HG02642 (cell line): ENCODE measurements at regions not wholly inside any gene's neighbourhood (a gene's known extent, or its start where the extent isn't known, plus 50 kb on each side); places are given as distances from the start of the nearest gene placed in this dataset.

Source experiments
- ATAC-seq: cut with Tn5 transposase; IDR thresholded peaks from one replicate; pipeline ENCODE4 v1.9.1; 2021; ENCODE audit warnings: mild to moderate bottlenecking; ENCODE audit not compliant: unreplicated experiment, poor library complexity

DNA sequence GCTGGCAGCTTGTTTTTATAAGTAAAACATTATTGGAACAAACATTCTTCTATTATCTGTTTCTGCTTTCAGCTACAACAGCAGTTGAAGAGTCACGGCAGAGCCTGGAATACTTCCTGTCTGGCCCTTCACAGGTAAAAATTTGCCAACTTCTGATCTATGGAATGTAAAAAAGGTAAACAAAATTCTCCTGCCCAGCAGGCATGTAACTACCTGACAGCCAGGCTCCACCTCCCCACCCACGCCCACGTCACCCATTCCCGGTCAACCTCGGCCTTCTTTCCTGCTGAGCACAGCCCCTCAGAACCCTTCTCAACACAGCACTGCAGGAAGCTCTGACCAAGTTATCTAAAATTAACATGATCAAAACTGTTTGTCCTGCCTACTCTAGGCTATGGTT is 166.0 kb downstream of the DLL1 start:
- no peak for ATAC-seq

DNA sequence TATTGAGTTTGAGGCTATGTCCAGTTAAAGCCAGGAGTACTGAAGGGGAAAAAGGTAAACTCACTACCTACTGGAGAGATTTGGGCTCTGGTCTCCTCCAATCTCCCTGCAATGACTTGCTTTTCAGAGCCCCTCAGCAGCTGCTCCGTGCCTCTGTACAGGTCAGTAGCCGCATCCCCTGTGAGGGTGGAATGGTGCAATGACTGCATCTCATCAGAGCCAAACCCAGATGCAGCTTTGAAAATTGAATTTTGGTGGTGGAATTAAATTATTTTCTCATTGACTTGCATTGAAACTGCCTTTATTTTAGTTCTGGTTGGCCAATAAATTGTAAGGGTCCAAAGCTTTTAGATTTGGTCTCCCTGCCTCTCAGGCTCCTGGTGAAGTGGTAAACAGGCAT is 166.7 kb downstream of the DLL1 start:
- no peak for ATAC-seq

DNA sequence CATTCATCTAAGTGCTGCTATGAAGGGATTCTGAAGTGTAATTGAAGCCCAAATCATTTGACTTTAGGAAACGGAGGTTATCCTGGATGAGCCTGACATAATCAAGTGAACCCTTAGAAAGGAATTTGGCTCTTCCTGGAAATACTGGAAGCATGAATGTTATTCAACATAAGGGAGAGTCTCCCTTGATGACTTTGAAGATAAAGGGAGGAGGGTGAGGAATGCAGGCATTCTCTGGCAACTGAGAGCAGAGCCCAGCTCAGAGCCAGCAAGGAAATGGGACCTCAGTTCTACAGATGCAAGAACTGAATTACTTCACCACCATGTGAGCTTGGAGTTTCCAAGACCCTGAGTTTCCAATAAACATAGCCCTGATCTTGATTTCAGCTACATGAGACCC is 168.2 kb downstream of the DLL1 start:
- ATAC-seq, result no peak

DNA sequence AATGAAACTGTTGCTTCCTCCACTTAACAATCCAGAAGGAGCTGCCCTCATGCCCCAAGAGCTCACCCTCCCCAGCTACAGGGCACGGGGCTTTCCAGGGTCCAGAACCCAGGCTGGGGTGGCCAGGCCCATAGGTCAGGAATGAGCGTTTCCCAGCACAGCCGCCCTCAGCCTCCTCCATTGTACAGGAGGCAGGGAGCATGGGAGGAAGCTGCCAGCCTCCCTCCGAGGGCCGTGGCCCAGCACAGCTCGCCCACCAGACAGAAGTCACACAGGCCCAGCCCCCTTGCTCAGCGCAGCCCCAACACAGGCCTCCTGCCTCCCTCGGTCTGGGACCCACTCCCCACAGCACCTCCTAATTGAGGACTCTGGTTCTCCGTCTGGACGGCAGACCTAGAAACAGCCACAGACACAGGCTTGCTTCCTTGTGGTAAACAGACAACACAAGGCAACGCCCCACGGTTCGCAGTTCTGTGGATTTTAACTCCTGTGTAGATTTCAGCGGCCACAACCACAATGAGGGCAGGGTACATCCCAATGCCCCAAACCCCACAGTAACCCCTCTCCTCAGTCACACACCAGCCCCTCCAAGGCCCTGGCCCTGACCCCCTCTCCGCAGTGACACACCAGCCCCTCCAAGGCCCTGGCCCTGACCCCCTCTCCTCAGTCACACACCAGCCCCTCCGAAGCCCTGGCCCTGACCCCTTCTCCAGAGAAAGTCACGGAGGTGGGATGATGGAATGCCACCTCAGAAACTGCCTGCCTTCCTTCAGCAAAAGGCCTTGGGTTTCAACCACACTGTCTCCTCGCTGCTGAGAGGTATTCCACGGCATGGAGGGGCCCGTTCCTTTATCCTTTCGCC is 173.5 kb downstream of the DLL1 start:
- no peak for ATAC-seq

DNA sequence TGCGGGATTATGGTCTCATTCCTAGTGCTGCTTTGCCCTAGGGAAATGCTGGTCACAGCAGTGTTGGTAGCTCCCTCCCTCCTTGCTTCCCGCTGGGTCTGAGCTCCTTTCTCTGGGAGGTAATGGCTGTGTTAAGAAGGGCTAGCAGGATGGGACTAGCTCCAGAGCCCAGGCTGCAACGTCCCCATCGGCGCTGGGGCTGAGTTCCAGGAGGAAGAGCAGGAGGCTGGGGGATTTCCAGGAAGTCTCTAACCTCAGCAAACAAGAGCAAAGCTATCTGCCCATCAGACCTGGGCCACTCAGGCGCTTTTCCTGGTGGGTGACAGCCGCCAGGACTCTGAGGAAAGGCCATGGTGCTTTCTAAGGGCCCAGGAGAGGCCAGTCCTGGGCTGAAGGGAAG is 174.2 kb downstream of the DLL1 start:
- ATAC-seq, result no peak

DNA sequence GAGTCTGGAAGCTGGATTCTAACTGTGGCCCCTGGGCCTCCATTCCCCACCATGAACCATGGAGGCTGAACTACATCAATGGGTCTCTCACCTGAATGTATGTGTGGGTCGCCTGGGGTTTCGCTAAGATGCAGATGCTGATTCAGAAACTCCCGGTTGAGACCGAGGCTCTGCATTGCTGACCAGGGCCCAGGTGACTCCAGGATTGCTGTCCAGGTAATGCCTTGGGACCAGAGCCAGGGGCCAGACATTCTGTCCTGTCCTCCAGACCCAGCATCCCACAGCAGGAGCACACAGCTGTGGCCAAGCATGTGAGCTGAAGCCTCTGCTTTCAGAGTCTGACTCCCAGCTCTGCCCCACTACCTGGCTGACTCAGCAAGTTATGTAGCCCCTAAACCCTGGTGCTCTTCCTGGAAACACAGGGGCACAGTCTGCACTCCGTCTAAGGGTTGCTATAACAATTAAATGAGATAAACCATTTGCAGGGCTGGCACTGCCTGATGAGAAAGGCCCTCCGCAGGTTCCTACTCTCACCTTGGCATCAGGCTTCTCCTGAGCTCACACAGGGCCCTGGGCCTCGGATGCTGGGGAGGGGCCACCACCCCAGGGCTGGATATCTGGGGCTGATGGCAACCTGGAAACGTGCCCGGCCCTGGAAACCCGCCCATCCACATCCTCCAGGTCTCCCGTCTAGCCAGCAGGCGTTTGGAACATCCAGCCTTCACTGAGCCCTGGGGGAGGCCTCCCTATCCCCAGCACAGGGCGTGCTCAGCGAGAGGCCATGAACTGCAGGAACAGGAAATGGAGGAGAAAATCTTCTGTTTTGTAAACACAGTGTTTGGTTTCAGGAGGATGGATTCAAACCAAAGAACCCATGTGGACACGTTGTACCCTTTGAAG is 175.7 kb downstream of the DLL1 start:
- ATAC-seq, result no peak

DNA sequence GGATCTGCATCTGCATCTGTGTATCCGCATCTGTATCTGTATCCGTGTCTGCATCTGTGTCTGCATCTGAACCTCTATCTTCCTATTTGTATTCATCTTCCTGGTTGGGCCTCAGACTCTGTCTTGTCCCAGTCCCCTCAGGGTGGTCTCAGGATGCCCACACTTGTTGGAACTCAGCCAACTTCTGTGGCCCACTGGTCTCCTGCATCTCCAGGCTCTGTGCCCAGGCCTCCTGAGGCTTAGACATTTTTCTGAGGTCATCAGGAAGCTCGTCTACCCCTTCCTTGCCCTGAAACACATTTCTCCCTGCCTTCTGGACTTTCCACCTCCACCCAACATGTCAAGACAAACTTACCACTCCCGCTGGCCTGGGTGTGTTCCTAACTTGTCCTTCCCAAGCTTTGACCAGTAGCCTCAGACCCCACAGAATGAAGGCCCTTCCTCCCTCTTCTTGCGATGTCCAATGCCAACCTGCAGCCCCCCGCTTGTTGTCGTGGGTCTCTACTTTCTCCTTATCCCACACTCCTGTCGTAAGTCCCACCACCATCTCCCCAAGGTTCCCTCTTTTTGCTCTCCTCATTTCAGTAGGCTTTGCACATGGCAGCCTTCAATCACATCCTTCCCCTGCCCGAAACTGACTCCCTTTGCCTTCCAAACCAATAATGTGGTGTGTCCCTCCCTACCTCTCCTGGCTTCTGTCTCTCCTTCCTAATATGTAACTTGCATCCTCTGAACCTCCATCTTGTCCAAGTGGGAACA is 176.5 kb downstream of the DLL1 start:
- no peak for ATAC-seq

DNA sequence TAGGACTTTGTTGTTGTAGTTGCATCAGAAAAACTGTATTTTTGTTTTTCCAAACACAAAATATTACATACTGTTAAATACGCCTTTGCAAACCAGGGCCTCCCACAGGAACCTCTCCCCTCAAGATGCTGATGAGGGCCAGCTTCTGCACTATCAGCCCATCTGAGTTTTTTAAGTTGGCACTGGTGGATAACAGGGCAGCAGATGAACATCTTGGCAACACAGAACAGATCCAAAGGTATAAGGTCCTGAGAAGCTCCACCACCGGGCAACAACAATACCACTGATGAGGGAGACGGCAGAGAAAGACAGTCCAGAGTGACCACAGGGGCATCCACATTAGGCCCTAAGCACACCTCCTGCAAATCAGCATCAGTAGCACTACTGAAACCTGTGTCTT is 177.7 kb downstream of the DLL1 start:
- ATAC-seq, result no peak

DNA sequence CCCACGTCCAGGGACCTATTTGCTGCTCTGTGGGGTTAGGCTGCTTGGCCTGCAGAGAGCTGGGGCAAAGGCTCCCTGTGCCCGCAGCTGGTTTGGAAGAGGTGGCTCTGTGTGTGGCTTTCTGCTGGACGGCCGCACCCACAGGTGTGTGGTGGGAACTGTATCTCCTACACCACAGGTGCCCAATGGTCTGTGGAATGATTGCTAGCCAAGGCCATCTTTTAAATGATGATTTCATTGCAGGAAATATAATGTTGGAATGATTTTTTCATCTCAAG is 178.4 kb downstream of the DLL1 start:
- no peak for ATAC-seq

DNA sequence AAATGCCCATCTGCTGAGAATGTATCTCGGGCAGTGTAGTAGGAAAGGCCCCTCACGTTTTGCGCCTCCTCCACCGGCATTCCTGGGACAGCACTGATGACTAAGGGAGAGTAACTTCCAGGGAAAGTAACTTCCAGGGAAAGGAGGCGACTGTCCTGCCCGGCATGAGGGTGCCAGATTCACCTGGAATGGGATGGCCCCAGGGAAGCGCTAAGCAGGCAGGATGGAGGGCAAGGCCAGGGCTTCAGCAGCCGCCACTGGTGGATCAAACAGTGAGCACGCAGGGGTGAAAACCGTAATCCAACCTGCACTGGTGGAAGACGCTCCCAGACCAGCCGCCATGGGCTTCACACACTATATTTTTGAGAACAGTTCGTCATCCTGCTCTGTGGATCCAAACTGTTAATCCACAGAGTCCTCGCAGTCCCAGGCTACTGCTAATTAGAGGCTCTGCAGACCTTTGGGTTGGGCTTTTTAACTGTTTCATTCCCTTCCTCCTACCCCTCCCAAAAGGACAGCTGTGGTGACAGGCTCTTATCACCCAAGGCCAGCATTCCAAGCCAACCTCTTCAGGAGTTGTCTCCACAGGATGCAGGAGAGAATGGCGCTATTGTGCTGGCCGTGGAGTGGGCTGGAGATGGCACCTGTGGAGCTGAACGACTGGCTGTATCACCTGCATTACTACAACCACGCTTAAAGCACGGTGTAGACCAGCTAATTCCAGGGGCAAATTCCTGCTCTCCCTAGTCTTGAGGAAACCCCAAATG is 178.9 kb downstream of the DLL1 start:
- no peak for ATAC-seq

DNA sequence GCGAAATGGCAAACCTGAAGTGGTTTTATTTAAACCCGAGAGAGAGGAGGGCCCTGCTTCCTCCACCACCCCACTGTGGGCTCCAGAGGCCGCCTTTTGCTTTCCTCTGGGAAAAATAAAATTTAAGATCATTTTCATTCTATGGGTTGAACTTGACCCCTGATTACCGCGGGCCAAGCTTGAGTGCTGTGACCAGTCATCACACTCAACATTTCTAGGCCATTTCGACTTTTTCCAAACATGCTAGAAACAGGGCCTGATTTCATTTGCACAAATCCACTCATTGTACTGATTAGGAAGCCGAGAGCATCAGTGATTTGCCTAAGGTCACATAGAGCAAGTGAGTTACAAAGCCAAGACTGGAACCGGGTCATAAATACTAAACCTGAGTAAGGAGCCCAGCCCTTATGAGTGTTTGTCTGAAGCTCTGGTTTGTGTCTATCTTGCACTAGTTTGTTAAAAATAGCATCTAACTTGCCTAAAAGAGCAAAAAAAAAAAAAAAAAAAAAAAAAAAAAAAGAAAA is 179.7 kb downstream of the DLL1 start:
- ATAC-seq, result no peak

DNA sequence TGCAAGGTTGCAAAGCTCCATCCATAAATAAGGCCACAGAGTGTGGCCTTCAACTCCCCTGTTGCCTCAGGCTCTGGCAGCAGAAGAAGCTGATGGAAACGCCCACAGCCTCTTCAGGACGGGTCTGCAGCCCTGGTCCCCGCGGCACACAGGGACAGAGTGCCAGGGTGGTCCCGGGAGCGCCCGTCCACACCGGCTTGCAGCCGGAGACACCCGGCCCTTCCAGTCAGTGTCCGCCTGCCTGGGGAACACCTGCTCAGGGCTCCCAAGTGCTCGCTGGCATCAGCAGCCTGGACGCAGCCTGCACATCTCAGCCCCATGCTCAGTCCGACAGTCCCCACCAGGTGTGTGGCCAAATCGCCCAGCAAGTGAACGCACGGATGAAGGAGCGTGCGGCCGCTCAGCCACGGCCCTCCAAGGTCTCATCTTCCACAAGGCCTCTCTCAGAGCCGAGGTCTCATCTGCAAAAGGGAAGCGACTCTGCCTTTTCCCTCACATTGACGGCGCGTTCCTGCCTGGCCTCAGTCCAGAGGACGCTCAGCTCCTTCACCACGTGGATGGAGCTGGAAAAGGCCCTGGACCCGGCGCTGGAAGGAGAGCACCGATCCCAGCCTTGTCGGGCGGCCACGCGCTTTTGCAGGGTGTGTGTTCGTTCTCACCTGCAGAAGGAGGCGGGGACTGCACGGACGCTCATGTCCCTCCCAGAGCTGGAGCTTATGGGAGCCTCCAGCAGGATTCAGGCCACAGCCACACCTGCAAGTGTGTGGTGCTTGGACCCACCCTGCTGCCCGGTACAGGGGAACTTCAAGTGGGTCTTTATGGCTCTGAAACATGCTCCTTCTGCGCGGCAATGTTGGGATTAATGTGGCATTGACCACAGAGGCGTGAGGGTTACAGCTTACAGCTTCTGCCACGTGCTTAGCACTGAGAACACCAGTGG is 180.4 kb downstream of the DLL1 start:
- no peak for ATAC-seq

DNA sequence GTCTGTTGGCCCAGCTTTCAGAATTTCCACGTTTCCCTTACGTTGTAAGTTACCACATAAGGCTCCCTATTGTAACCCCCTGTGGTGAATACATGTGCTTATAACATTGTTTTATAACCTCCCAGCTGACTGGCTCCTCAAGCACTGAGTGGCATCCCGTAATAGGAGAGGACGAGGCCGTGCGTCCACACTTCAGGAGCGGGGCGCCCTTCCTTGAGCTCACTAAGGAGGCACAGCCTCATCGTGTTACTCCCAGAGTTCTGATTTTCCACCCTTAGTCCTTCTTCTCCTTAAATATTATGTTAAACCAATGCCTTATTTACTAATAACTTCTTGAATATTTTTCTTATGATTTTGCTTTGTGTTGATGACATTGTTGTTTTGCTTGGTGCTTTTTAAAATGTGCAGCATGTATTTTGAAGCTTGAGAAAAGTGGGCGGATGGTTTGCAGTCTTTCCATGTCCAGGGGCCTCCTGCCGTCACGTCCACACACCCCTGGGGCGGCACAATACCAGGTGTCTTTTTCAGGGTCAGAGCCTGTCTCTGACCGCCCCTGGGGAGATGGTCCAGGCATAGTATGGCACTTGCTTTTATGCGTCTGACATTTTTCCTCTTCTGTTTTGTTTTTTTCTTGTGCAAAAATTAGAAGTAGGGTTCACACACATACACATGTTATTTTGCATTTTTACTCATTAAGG is 181.8 kb downstream of the DLL1 start:
- ATAC-seq, result no peak

DNA sequence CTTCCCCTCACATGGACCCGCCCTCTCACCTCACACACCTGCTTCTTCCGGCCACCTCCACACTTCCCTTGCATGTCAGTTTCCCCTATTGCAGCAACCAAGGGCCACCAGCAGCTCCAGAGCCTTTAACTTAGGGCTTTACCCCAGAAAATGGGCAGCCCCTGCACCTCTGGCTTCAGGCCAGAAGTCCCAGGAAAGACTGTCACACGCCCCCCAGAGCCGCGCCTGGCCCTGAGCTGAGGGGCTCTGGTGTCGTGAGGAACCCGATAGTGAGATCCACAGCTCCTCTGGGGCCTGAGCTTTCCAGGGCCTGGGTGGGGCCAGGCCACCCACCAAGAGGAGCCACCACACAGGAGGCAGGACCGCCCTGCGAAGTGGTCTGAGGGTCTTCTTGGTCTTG is 182.4 kb downstream of the DLL1 start:
- ATAC-seq, result no peak

DNA sequence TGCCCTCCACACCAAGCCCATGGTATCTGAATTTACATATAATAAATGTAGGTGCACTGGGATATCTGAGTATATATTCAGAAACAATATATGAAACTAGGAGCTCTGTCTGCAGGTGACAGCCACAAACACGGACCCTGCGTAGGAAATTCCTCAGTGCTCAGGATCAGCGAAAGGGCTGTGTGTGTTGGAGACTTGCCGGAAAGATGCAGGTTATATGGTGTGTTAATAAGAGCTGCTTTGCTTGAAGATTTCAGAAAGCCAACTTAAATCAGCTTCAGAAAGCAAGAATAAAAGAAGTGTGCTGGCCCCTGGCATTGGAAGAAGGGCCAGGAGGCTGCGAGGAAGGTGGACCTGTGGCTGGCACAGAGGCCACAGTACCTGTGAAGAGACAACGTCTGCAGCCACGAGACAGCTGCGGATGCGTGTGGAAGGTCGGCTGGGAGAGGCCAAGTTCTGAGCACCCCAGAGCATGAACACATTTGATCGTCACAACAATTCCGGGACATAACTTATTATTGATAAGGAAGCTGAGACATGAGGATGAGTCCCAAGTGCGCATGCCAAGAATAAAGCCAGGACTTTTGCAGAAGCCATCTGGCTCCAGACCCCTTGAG is 183.2 kb downstream of the DLL1 start:
- no peak for ATAC-seq

DNA sequence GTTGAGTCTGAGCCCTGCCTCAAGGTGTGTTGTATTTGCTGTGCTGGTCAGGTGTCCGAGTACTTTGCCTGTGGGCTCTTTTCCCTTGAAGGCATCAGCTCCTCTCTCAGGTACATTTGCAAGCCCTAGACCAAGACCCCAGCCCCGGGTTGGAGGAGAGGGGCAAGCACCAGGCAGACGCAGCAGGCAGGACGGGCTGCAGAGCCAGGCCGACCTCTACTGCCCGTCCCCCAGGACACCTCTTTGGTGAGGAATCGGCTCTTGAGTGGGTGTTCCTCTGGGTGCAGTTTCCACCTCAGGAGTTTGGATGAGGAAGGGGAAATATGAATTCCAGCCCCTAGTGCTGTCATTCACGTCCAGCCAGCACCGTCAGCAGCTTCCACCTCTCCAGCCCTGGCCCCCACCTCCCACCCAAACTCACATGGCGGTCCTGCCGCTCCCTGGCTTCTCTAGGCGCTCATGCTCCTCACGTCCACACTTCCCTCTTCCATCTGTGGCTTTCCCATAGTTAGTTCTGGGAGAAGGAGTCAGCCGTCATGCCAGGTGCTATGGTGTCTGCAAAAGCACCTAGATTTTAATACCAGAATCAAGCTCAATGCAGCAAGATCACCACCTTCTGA is 183.9 kb downstream of the DLL1 start:
- no peak for ATAC-seq
